Epithelial cell of esophagus (primary cell): ENCODE measurements at regions not wholly inside any gene's neighbourhood (a gene's known extent, or its start where the extent isn't known, plus 50 kb on each side); places are given as distances from the start of the nearest gene placed in this dataset.
A peak's percentile ranks its signal among the peaks of the same experiment; 100 is the strongest.

Experiments
- DNase-seq: peaks from one replicate; pipeline ENCODE4 v3.0.0; 2010; ENCODE audit warnings: low read depth
- H3K4me3 ChIP-seq: 2 replicates; pipeline ENCODE4 v1.5.1; 2011; ENCODE audit warnings: mild to moderate bottlenecking, low read length, control low read depth
- TF ChIP-seq, protein P1 (sequence below): IDR thresholded peaks from 2 replicates; pipeline ENCODE4 v1.5.1; 2011; ENCODE audit warnings: low read depth, mild to moderate bottlenecking, low read length, control low read depth, inconsistent platforms; ENCODE audit not compliant: insufficient read depth; ENCODE audit errors: missing control alignments

DNA sequence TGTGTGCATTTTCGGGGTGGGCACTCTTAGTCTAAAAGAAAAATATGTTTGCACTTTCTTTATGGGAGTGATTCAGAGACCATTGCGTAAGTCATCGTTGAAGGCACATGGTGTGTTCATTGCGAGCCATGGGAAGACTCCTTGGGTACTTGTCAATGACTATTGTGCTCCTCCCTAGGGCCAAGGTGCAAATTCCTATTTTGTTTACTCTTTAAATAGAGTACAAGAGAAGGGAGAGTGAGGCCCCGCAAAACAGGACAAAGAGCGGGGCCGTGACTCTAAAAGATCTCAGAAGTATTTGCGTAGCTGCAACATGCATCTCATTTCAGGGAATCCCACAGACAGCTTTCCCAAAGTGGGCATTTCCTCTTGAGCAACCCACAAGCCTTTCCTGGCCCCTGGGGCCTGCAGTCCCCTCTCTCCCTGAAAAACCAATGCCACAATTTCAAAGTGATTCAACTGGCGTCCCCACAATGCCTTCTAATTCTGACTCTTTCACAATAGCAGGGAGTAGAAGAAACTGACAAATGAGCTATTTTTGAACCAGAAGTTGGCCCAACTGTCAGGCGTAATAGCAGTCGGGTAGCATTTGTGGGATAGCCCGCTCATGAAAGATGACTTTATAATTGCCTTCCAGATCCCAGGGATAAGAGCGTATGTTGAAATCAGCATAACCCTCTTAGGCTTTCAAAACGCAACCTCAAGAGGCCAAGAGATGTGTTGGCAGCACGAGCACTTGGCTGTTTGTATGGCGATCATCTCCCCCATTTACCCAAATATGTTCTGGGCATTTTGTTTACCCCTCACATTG lies 277.9 kb upstream of the BMP2 start:
- DNase-seq = peak; percentile 83
- TF ChIP-seq, protein P1, sequence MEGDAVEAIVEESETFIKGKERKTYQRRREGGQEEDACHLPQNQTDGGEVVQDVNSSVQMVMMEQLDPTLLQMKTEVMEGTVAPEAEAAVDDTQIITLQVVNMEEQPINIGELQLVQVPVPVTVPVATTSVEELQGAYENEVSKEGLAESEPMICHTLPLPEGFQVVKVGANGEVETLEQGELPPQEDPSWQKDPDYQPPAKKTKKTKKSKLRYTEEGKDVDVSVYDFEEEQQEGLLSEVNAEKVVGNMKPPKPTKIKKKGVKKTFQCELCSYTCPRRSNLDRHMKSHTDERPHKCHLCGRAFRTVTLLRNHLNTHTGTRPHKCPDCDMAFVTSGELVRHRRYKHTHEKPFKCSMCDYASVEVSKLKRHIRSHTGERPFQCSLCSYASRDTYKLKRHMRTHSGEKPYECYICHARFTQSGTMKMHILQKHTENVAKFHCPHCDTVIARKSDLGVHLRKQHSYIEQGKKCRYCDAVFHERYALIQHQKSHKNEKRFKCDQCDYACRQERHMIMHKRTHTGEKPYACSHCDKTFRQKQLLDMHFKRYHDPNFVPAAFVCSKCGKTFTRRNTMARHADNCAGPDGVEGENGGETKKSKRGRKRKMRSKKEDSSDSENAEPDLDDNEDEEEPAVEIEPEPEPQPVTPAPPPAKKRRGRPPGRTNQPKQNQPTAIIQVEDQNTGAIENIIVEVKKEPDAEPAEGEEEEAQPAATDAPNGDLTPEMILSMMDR = no peak

DNA sequence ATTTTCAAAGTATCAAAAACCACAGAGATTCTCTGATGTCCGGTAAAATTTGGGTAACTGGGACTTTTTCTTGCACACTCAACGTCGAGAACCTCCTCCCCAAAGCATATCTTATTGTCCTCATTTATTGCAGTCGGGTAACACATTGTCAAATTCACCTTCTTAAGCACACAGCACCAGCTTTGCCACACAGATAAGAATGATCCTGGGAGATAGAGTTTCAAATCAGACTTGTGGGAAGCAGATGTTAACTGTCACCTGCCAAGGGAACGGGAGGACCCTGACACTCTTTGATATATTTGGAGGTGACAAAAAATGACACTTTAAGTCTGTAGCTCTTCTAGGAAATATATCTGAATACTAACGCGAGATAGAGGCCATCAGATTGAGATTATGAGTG lies 282.1 kb upstream of the BMP2 start:
- H3K4me3 ChIP-seq = no peak overlapping the region
- no peak for DNase-seq
- TF ChIP-seq, protein P1 = no peak

More for the DNA sequence above, 277.9 kb upstream of the BMP2 start:
- no peak overlapping the region for H3K4me3 ChIP-seq

GRCh38 chr20:6483727-6484126 lies 283.8 kb upstream of the BMP2 start:
- no peak for DNase-seq
- no peak overlapping the region for H3K4me3 ChIP-seq
- TF ChIP-seq, protein P1 = no peak

- DNase-seq = no peak
- H3K4me3 ChIP-seq = no peak overlapping the region
- TF ChIP-seq, protein P1 = no peak
Measured at GRCh38 chr20:6482486-6482885, 285.0 kb upstream of the BMP2 start.

GRCh38 chr20:6480328-6481200 lies 286.9 kb upstream of the BMP2 start:
- TF ChIP-seq, protein P1 = no peak

GRCh38 chr20:6473197-6473596 lies 294.3 kb upstream of the BMP2 start:
- no peak overlapping the region for H3K4me3 ChIP-seq
- TF ChIP-seq, protein P1 = no peak
- peak; percentile 97 for DNase-seq

More at GRCh38 chr20:6480328-6481200, 286.9 kb upstream of the BMP2 start:
- no peak for DNase-seq
- H3K4me3 ChIP-seq = no peak overlapping the region
